ENCODE measurements at regions not wholly inside any gene's neighbourhood (a gene's known extent, or its start where the extent isn't known, plus 50 kb on each side); places are given as distances from the start of the nearest gene placed in this dataset.

DNA sequence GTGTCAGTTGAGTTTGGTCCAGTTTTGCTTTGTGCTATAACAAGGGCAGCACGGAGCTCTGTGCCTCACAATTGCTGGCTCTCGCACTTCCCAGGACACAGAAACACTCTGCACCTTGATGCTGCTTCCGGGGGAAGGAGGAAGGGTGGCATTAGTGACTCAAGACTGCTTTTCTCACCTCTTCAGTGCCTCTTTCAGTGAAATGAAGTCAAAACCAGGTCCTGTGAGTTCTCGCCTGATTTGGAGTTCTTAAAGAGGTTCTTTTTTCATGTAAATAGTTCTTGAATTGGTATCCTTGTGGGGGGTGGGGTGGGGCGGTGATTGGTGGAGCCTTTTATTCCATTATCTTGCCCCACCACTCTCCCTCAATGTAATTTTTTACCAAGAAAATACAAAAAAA is 91.5 kb upstream of the MYT1L start:
- Histone ChIP-seq H3K4me3 (no peak overlapping the region), H3K27ac (no peak overlapping the region), H3K27me3 (no peaks in the 10 kb centered on the region), H3K36me3 (replicated peaks in 1 of 2; ENCODE audit: insufficient read depth in 1 of 2, low read depth in 2 of 2) (no peaks in the 10 kb centered on the region), H3K9me3 (no peaks in the 10 kb centered on the region), H3K4me1 (no peaks in the 10 kb centered on the region)
- intact Hi-C loops (cut with DNase I): no loop called here
- no peak for TF ChIP-seq POLR2A (IDR thresholded peaks at IDR 0.05)
- TF ChIP-seq, protein P1, sequence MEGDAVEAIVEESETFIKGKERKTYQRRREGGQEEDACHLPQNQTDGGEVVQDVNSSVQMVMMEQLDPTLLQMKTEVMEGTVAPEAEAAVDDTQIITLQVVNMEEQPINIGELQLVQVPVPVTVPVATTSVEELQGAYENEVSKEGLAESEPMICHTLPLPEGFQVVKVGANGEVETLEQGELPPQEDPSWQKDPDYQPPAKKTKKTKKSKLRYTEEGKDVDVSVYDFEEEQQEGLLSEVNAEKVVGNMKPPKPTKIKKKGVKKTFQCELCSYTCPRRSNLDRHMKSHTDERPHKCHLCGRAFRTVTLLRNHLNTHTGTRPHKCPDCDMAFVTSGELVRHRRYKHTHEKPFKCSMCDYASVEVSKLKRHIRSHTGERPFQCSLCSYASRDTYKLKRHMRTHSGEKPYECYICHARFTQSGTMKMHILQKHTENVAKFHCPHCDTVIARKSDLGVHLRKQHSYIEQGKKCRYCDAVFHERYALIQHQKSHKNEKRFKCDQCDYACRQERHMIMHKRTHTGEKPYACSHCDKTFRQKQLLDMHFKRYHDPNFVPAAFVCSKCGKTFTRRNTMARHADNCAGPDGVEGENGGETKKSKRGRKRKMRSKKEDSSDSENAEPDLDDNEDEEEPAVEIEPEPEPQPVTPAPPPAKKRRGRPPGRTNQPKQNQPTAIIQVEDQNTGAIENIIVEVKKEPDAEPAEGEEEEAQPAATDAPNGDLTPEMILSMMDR (IDR thresholded peaks at IDR 0.05): no peak
- DNase-seq (no peak), ATAC-seq (no peak)
- WGBS, 2 donors: 41 to 51% methylated on average over 4 to 5 of the region's 5 CpGs

DNA sequence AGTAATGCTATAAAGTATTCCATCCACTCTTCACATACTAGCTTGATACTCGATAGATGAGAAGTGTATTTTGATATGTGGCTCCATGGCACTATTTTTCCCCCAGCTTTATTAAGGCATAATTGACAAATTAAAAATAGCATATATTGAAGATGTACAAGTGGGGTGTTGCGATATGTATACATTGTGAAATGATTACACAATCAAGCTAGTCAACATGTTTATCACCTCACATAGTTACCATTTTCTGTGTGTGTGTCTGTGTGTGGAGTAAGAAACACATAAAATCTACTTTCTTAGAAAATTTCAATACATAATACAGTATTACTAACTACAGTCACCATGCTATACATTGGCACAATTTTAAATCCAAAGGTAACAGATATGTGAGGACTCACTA is 82.5 kb upstream of the MYT1L start:
- Histone ChIP-seq H3K4me1 (no peaks in the 10 kb centered on the region), H3K27ac (no peak overlapping the region), H3K27me3 (no peaks in the 10 kb centered on the region), H3K36me3 (replicated peaks in 1 of 2; ENCODE audit: insufficient read depth in 1 of 2, low read depth in 2 of 2) (no peaks in the 10 kb centered on the region), H3K4me3 (no peak overlapping the region), H3K9me3 (no peaks in the 10 kb centered on the region)
- 75 to 86% methylated on average over 2 of the region's 2 CpGs for WGBS, 2 donors
- intact Hi-C loops (cut with DNase I): no loop called here
- DNase-seq: no peak
- TF ChIP-seq, protein P1 (IDR thresholded peaks at IDR 0.05): no peak
- no peak for TF ChIP-seq POLR2A (IDR thresholded peaks at IDR 0.05)
- ATAC-seq: no peak

GRCh38 chr2:2410987-2411386 is 79.9 kb upstream of the MYT1L start:
- 56 to 58% methylated on average over 10 of the region's 10 CpGs for WGBS, 2 donors

DNA sequence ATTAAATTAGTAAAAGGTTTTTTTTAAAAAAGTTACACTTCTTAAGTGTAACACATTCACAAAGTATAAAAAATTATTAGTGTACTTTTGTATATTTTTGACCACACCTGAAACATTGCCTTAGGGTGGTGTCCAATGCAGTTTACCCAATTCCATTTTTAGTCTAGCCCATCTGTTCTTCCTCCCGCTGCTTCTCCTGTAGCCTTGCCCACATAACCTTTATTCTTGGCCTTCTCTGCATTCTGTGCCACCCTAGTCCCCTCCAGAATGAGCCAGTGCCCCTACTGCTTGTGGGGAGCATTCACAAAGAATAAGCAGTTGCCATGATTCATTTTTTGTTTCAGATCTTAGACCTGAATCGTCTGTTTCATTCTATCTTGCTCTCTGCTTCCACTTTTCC is 78.4 kb upstream of the MYT1L start:
- TF ChIP-seq POLR2A (IDR thresholded peaks at IDR 0.05): no peak
- TF ChIP-seq, protein P1 (IDR thresholded peaks at IDR 0.05): no peak
- Histone ChIP-seq H3K27ac (no peak overlapping the region), H3K4me3 (no peak overlapping the region), H3K36me3 (replicated peaks in 1 of 2; ENCODE audit: insufficient read depth in 1 of 2, low read depth in 2 of 2) (no peaks in the 10 kb centered on the region), H3K4me1 (no peaks in the 10 kb centered on the region), H3K27me3 (no peaks in the 10 kb centered on the region), H3K9me3 (no peaks in the 10 kb centered on the region)
- DNase-seq (no peak), ATAC-seq (no peak)
- intact Hi-C loops (cut with DNase I): no loop called here
- WGBS, 2 donors: 51 to 63% methylated on average over 2 of the region's 2 CpGs

More at GRCh38 chr2:2410987-2411386, 79.9 kb upstream of the MYT1L start:
- no peaks in the 10 kb centered on the region for H3K36me3 ChIP-seq (replicated peaks in 1 of 2; ENCODE audit: insufficient read depth in 1 of 2, low read depth in 2 of 2)
- TF ChIP-seq, protein P1 (IDR thresholded peaks at IDR 0.05): no peak
- TF ChIP-seq POLR2A (IDR thresholded peaks at IDR 0.05): no peak
- intact Hi-C loops (cut with DNase I): no loop called here
- ATAC-seq (no peak), DNase-seq (no peak)
- H3K27ac ChIP-seq: no peak overlapping the region
- no peak overlapping the region for H3K4me3 ChIP-seq
- no peaks in the 10 kb centered on the region for H3K4me1 ChIP-seq
- H3K9me3 ChIP-seq: no peaks in the 10 kb centered on the region
- H3K27me3 ChIP-seq: no peaks in the 10 kb centered on the region

- Histone ChIP-seq H3K4me3 (no peak overlapping the region), H3K27ac (no peak overlapping the region), H3K36me3 (replicated peaks in 1 of 2; ENCODE audit: insufficient read depth in 1 of 2, low read depth in 2 of 2) (no peaks in the 10 kb centered on the region), H3K4me1 (no peaks in the 10 kb centered on the region), H3K9me3 (no peaks in the 10 kb centered on the region), H3K27me3 (no peaks in the 10 kb centered on the region)
- ATAC-seq (no peak), DNase-seq (no peak)
- intact Hi-C loops (cut with DNase I): no loop called here
- WGBS, 2 donors: 29 to 41% methylated on average over 1 of the region's 1 CpG
- no peak for TF ChIP-seq POLR2A (IDR thresholded peaks at IDR 0.05)
- TF ChIP-seq, protein P1 (IDR thresholded peaks at IDR 0.05): no peak
Measured at GRCh38 chr2:2405780-2406179, 74.7 kb upstream of the MYT1L start.

Data from body of pancreas (tissue), 4 donors.